H1 (cell line): ENCODE measurements at regions not wholly inside any gene's neighbourhood (a gene's known extent, or its start where the extent isn't known, plus 50 kb on each side); places are given as distances from the start of the nearest gene placed in this dataset.

ENCODE experiments used
- CTCF ChIA-PET: fragments of 300-600 bp; sonication (Branson Sonifier 250); formaldehyde crosslinking; loops from one replicate; lab custom pipeline; 2021; ENCODE audit not compliant: partially characterized antibody; lab: Charles Lee
- POLR2A ChIA-PET: fragments of 300-600 bp; sonication (Branson Sonifier 250); formaldehyde crosslinking; loops from one replicate; lab custom pipeline; 2021; ENCODE audit warnings: inconsistent platforms; ENCODE audit not compliant: partially characterized antibody; lab: Charles Lee
- DNase-seq, 2 experiments: peaks; one replicate each; pipeline versions ENCODE4 v3.0.0 to v3.0.0-alpha.2; 2010 to 2022; ENCODE audit warnings: low spot score in 2 of 2, low read depth in 1 of 2, mixed read lengths in 1 of 2
- FAIRE-seq: peaks from 2 replicates; lab custom pipeline; 2011; peaks lifted over from hg19 to GRCh38; lab: Jason Lieb, UNC
- H2AFZ ChIP-seq: 2 replicates; pipeline ENCODE4 v1.8.1; 2012; ENCODE audit warnings: low read length, inconsistent platforms
- H2AK5ac ChIP-seq: 2 replicates; pipeline ENCODE4 v1.6.1; 2013; ENCODE audit warnings: low read depth, low read length
- H2BK120ac ChIP-seq: replicated peaks from 2 replicates; pipeline ENCODE3; 2013; ENCODE audit warnings: low read depth, low read length, inconsistent platforms
- H2BK12ac ChIP-seq: 2 replicates; pipeline ENCODE4 v1.6.1; 2013; ENCODE audit warnings: low read depth, low read length
- H2BK15ac ChIP-seq: 2 replicates; pipeline ENCODE4 v1.6.1; 2013; ENCODE audit warnings: low read length
- H2BK20ac ChIP-seq: 2 replicates; pipeline ENCODE4 v1.6.1; 2013; ENCODE audit warnings: low read length
- H2BK5ac ChIP-seq: 2 replicates; pipeline ENCODE4 v1.6.1; 2013; ENCODE audit warnings: low read depth, low read length
- H3K14ac ChIP-seq: 2 replicates; pipeline ENCODE4 v1.6.1; 2013; ENCODE audit warnings: inconsistent platforms; ENCODE audit not compliant: insufficient read length
- H3K18ac ChIP-seq: 2 replicates; pipeline ENCODE4 v1.6.1; 2013; ENCODE audit warnings: low read length; ENCODE audit errors: extremely low read depth
- H3K23ac ChIP-seq: 2 replicates; pipeline ENCODE4 v1.6.1; 2013; ENCODE audit warnings: inconsistent platforms; ENCODE audit not compliant: insufficient read length
- H3K23me2 ChIP-seq: 2 replicates; pipeline ENCODE4 v1.6.1; 2013; ENCODE audit warnings: low read depth, low read length
- H3K27ac ChIP-seq: 2 replicates; pipeline ENCODE4 v1.6.1; 2011; ENCODE audit warnings: low read depth, low read length, inconsistent platforms
- H3K27me3 ChIP-seq, 4 experiments: replicated peaks in 1 of 4; 1 replicate in 1 of 4; 2 replicates in 3 of 4; pipeline versions ENCODE4 v1.6.1 to v1.8.1; 2011 to 2013; ENCODE audit warnings: low read length in 3 of 4, mild to moderate bottlenecking in 3 of 4, inconsistent platforms in 2 of 4, mixed read lengths in 2 of 4, moderate library complexity in 1 of 4; ENCODE audit not compliant: control insufficient read depth in 3 of 4, insufficient read depth in 3 of 4; ENCODE audit errors: extremely low read depth in 1 of 4
- H3K36me3 ChIP-seq, 4 experiments: 2 replicates each; pipeline versions ENCODE4 v1.6.1 to v1.8.1; 2011 to 2013; ENCODE audit warnings: mild to moderate bottlenecking in 4 of 4, low read length in 3 of 4, moderate library complexity in 2 of 4, control low read depth in 1 of 4, inconsistent platforms in 1 of 4; ENCODE audit not compliant: insufficient read depth in 4 of 4, control insufficient read depth in 2 of 4
- H3K4ac ChIP-seq: replicated peaks from 2 replicates; pipeline ENCODE3; 2013; ENCODE audit warnings: low read length, low read depth, mixed read lengths, inconsistent platforms; ENCODE audit not compliant: insufficient read length
- H3K4me1 ChIP-seq, 4 experiments: replicated peaks in 1 of 4; 1 replicate in 1 of 4; 2 replicates in 3 of 4; pipeline versions ENCODE4 v1.6.1 to v1.8.1; 2011 to 2013; ENCODE audit warnings: low read length in 3 of 4, inconsistent platforms in 2 of 4, mixed read lengths in 1 of 4; ENCODE audit not compliant: insufficient read depth in 4 of 4, control insufficient read depth in 3 of 4
- H3K4me2 ChIP-seq, 2 experiments: 2 replicates each; pipeline versions ENCODE4 v1.6.1 to v1.8.1; 2011 to 2013; ENCODE audit warnings: low read depth in 2 of 2, low read length in 2 of 2, control low read depth in 1 of 2, inconsistent platforms in 1 of 2, mild to moderate bottlenecking in 1 of 2; ENCODE audit not compliant: insufficient read depth in 1 of 2
- H3K4me3 ChIP-seq, 4 experiments: fragments of 200-600, 300-600 bp in 1 of 4; sonication (generic), shearing (Covaris generic), sonication (Bioruptor Twin) in 1 of 4; 2 replicates each; pipeline versions ENCODE4 v1.5.1 to v1.8.1; 2011 to 2016; ENCODE audit warnings: low read length in 4 of 4, low read depth in 3 of 4, control low read depth in 2 of 4, inconsistent platforms in 2 of 4, mild to moderate bottlenecking in 2 of 4, mixed read lengths in 1 of 4, moderate library complexity in 1 of 4; ENCODE audit not compliant: insufficient read depth in 2 of 4; ENCODE audit errors: extremely low read depth in 1 of 4
- H3K56ac ChIP-seq: replicated peaks from 2 replicates; pipeline ENCODE3; 2013; ENCODE audit warnings: low read depth, mild to moderate bottlenecking, mixed read lengths, low read length, inconsistent platforms; ENCODE audit not compliant: insufficient read length
- H3K79me1 ChIP-seq: 2 replicates; pipeline ENCODE4 v1.6.1; 2013; ENCODE audit warnings: low read depth, low read length, control low read depth
- H3K79me2 ChIP-seq, 2 experiments: 2 replicates each; pipeline versions ENCODE4 v1.6.1 to v1.8.1; 2012 to 2013; ENCODE audit warnings: low read length in 2 of 2, mild to moderate bottlenecking in 2 of 2, inconsistent platforms in 1 of 2; ENCODE audit not compliant: insufficient read depth in 2 of 2, control insufficient read depth in 1 of 2
- H3K9ac ChIP-seq, 4 experiments: replicated peaks in 1 of 4; 1 replicate in 1 of 4; 2 replicates in 3 of 4; pipeline versions ENCODE4 v1.6.1 to v1.8.1; 2011 to 2013; ENCODE audit warnings: low read depth in 3 of 4, low read length in 3 of 4, control low read depth in 2 of 4, mild to moderate bottlenecking in 2 of 4, moderate library complexity in 2 of 4, inconsistent platforms in 1 of 4; ENCODE audit errors: extremely low read depth in 1 of 4
- H3K9me3 ChIP-seq, 2 experiments: 2 replicates each; pipeline versions ENCODE4 v1.6.1 to v1.8.1; 2012 to 2013; ENCODE audit warnings: mild to moderate bottlenecking in 2 of 2, moderate library complexity in 2 of 2, control low read depth in 1 of 2, inconsistent platforms in 1 of 2, low read depth in 1 of 2, low read length in 1 of 2, mixed read lengths in 1 of 2; ENCODE audit not compliant: insufficient read depth in 2 of 2
- H4K20me1 ChIP-seq, 2 experiments: replicated peaks in 1 of 2; 2 replicates each; pipeline versions ENCODE3 to v1.8.1; 2011 to 2013; ENCODE audit warnings: inconsistent platforms in 2 of 2, low read length in 2 of 2, mild to moderate bottlenecking in 1 of 2; ENCODE audit not compliant: insufficient read depth in 2 of 2, control insufficient read depth in 1 of 2
- H4K5ac ChIP-seq: 2 replicates; pipeline ENCODE4 v1.6.1; 2013; ENCODE audit warnings: low read length, low read depth, mixed read lengths, inconsistent platforms; ENCODE audit not compliant: insufficient read length
- H4K8ac ChIP-seq: 2 replicates; pipeline ENCODE4 v1.8.0; 2013; ENCODE audit warnings: mild to moderate bottlenecking, moderate library complexity, low read length, inconsistent platforms; ENCODE audit not compliant: insufficient read depth; ENCODE audit errors: extremely low read depth
- H4K91ac ChIP-seq: replicated peaks from 2 replicates; pipeline ENCODE3; 2013; ENCODE audit warnings: low read length, mixed read lengths, inconsistent platforms; ENCODE audit not compliant: insufficient read length
- CREB1 ChIP-seq: IDR thresholded peaks from 2 replicates; pipeline ENCODE4 v1.6.1; 2012; ENCODE audit warnings: inconsistent platforms
- EZH2 ChIP-seq: fragments of 200-600 bp; sonication (generic); IDR thresholded peaks from 2 replicates; pipeline ENCODE4 v1.7.1; 2012; ENCODE audit warnings: low read depth, mild to moderate bottlenecking, moderate library complexity, low read length, inconsistent platforms; ENCODE audit not compliant: severe bottlenecking
- NRF1 ChIP-seq: IDR thresholded peaks from 2 replicates; pipeline ENCODE4 v1.6.1; 2011; ENCODE audit warnings: mild to moderate bottlenecking, low read depth, low read length, improper control_type of control experiment
- SIN3A ChIP-seq, 2 experiments: IDR thresholded peaks in 1 of 2; conservative IDR thresholded peaks in 1 of 2; 2 replicates each; pipeline ENCODE4 v1.6.1; 2011 to 2012; ENCODE audit warnings: low read length in 2 of 2, improper control_type of control experiment in 1 of 2, low read depth in 1 of 2, mild to moderate bottlenecking in 1 of 2
- SUZ12 ChIP-seq: fragments of 200-600 bp; sonication (generic); IDR thresholded peaks from 2 replicates; pipeline ENCODE4 v1.6.1; 2012; ENCODE audit warnings: mild to moderate bottlenecking, inconsistent platforms, low read length, moderate library complexity, mixed read lengths
- TAF1 ChIP-seq: IDR thresholded peaks from 2 replicates; pipeline ENCODE4 v1.6.1; 2011; ENCODE audit warnings: mild to moderate bottlenecking, low read depth, low read length
- WGBS, 2 experiments: shearing (Covaris generic) in 1 of 2; methylation state at CpG; one replicate each; pipeline versions ENCODE4 v1.1.6 to v1.1.7; 2013 to 2015; ENCODE audit warnings: low lambda C conversion rate in 2 of 2, mixed read lengths in 2 of 2, inconsistent platforms in 1 of 2, low coverage in 1 of 2, missing lambda C conversion rate in 1 of 2; ENCODE audit not compliant: insufficient replicate concordance in 2 of 2, insufficient coverage in 1 of 2, insufficient read length in 1 of 2; ENCODE audit errors: extremely low coverage in 1 of 2, missing lambda C conversion rate in 1 of 2; 5-methylcytosine and 5-hydroxymethylcytosine counted together

GRCh38 chr5:20522905-20523482, 535.0 kb upstream of the CDH18 start:
- no peak for TF ChIP-seq EZH2
- no peak for TF ChIP-seq TAF1
- TF ChIP-seq SIN3A (conservative IDR thresholded peaks at IDR 0.05 in 1 of 2, IDR thresholded peaks at IDR 0.05 in 1 of 2; ENCODE audit: low read depth in 1 of 2, low read length in 2 of 2) = no peak
- no peak for TF ChIP-seq CREB1
- no peak for TF ChIP-seq NRF1
- TF ChIP-seq SUZ12 = no peak
- TF ChIP-seq, all 59 proteins: peak for 0
- no peak overlapping the region for H3K9ac ChIP-seq
- no peaks in the 10 kb centered on the region for H3K79me1 ChIP-seq
- CTCF ChIA-PET = interaction anchor here (0.6 kb wide), 1 partner anchor 65 kb away, joined by 4 read pairs; no protein-coding TSS in a partner anchor
- no peak overlapping the region for H4K5ac ChIP-seq
- no peak for DNase-seq
- H3K18ac ChIP-seq = no peak overlapping the region
- no peaks in the 10 kb centered on the region for H3K36me3 ChIP-seq
- no peaks in the 10 kb centered on the region for H4K20me1 ChIP-seq
- WGBS, 2 experiments = 67% methylated on average over 3 of the region's 3 CpGs; no CpG with 5 or more reads in 1 of the 2 experiments
- H3K4me2 ChIP-seq = no peak overlapping the region
- H3K9me3 ChIP-seq = no peaks in the 10 kb centered on the region
- no peak overlapping the region for H3K4me3 ChIP-seq
- no peak overlapping the region for H2BK5ac ChIP-seq
- no peak overlapping the region for H3K27ac ChIP-seq
- H2BK120ac ChIP-seq = no peak overlapping the region
- H2AK5ac ChIP-seq = no peak overlapping the region
- POLR2A ChIA-PET = no interaction called here
- no peaks in the 10 kb centered on the region for H3K23me2 ChIP-seq
- H3K14ac ChIP-seq = no peak overlapping the region
- H3K4ac ChIP-seq = no peak overlapping the region
- H2AFZ ChIP-seq = no peak overlapping the region
- H2BK15ac ChIP-seq = no peak overlapping the region
- no peaks in the 10 kb centered on the region for H3K4me1 ChIP-seq
- no peak overlapping the region for H2BK12ac ChIP-seq
- no peak for FAIRE-seq
- H3K23ac ChIP-seq = no peak overlapping the region
- H3K27me3 ChIP-seq = no peaks in the 10 kb centered on the region
- H4K91ac ChIP-seq = no peak overlapping the region
- no peak overlapping the region for H3K56ac ChIP-seq
- no peaks in the 10 kb centered on the region for H3K79me2 ChIP-seq
- no peak overlapping the region for H4K8ac ChIP-seq
- H2BK20ac ChIP-seq = no peak overlapping the region
